KOPT-K1 (cell line): ENCODE measurements at regions not wholly inside any gene's neighbourhood (a gene's known extent, or its start where the extent isn't known, plus 50 kb on each side); places are given as distances from the start of the nearest gene placed in this dataset.
"Not testable (repeated sequence)": the region's sequence is repeated elsewhere in the genome, so short reads cannot be mapped to it uniquely, and the experiment has no call there.

Experiments
- H3K27ac ChIP-seq: fragments of 200-600 bp; sonication (generic); 2 replicates; pipeline ENCODE4 v1.5.1; 2016; ENCODE audit warnings: antibody characterized with exemption, mild to moderate bottlenecking, low read depth, low read length; ENCODE audit not compliant: poor library complexity, severe bottlenecking
- H3K36me3 ChIP-seq: fragments of 200-600 bp; sonication (generic); 2 replicates; pipeline ENCODE4 v1.5.1; 2017; ENCODE audit warnings: antibody characterized with exemption, mild to moderate bottlenecking, low read length, moderate library complexity; ENCODE audit not compliant: insufficient read depth
- H3K9me3 ChIP-seq: fragments of 200-600 bp; sonication (generic); 2 replicates; pipeline ENCODE4 v1.5.1; 2017; ENCODE audit warnings: antibody characterized with exemption, low read length, mild to moderate bottlenecking; ENCODE audit not compliant: insufficient read depth, poor library complexity, severe bottlenecking

DNA sequence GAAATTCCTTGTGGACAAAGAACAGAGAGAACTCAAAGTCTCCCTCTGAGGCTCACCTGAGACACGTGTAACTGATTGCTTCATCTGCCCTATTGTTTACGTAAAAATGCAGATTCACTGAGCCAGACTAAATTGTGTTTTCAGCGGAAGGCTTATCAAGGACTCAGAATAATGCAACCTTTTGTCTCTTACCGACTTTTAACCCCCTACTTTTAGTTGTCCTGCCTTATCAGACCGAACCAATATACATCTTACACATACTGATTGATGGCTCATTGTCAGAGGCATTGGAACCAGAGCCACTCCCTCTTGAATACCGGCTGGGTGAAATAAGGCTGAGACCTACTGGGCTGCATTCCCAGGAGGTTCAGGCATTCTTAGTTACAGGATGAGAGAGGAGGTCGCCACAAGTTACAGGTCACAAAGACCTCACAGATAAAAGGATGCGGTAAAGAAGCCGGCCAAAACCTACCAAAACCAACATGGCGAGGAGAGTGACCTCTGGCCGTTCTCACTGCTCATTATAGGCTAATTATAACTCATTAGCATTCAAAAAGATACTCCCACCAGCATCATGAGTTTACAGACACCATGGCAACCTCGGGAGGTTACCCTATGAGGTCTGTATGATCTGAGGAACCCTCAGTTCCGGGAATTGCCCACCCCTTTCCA, 95.5 kb upstream of the ZNF184 start:
- H3K27ac ChIP-seq = no peak overlapping the region
- H3K9me3 ChIP-seq = no peaks in the 10 kb centered on the region
- no peaks in the 10 kb centered on the region for H3K36me3 ChIP-seq

DNA sequence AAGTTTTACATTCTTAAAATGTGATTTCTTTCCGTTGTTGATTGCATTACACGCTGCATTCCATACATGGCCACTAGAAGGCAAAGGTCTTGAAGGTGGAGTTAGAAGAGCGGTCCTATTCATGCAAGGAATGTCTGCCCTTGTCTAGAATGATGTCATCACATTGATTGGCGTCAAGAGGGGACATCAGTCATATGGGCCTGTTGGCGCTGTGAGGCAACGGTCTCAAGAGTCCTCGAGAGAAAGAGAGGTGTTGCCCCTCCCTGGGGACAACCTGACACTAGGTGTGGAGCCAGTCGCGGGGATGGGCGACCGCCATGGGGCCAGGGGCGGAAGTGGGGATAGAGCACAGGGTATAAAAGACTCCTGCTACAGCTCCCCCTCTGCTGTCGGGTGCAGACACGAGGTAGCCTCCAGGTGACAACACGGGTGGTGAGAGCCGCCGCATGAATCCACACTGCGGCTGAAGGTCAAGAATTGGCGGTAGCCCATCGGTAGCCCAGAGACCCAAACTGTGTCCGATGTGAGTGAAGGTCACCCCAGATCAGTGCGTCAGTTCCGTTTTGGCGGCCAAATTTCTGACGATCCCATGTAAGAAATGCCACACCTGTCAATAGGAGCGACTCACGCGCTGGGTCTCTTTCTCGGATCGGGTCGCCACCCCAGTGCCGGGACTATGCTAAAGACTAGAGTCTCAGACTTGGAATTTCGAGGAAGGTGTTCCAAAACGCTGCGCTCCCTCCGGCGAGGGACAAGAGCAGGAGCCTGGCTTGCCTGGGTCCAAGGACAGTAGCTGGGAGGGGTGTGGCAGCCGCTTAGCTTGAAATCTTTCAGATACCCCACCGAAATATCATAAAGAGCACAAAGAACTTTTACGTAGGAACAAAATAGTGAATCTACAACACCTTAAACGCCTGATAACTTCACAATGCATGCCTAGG, 93.2 kb upstream of the ZNF184 start:
- Histone ChIP-seq H3K9me3 (no peaks in the 10 kb centered on the region), H3K27ac (no peak overlapping the region), H3K36me3 (no peaks in the 10 kb centered on the region)

DNA sequence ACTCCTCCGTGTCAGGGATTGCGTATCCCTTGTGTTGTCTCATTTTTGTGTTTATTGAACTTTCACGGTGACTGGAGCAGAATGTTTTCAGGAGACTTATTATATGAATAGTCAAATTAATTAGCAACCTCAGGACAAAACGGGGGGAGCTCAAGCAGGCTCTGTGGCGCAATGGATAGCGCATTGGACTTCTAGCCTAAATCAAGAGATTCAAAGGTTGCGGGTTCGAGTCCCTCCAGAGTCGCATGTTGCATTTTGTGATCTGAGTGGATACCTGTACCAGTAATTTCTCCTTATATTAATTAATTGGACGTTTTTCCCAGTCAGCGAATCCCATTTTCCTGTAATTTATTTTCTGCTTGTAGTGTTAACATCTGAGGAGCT, 89.1 kb upstream of the ZNF184 start:
- no peaks in the 10 kb centered on the region for H3K36me3 ChIP-seq
- no peaks in the 10 kb centered on the region for H3K9me3 ChIP-seq
- no peak overlapping the region for H3K27ac ChIP-seq

DNA sequence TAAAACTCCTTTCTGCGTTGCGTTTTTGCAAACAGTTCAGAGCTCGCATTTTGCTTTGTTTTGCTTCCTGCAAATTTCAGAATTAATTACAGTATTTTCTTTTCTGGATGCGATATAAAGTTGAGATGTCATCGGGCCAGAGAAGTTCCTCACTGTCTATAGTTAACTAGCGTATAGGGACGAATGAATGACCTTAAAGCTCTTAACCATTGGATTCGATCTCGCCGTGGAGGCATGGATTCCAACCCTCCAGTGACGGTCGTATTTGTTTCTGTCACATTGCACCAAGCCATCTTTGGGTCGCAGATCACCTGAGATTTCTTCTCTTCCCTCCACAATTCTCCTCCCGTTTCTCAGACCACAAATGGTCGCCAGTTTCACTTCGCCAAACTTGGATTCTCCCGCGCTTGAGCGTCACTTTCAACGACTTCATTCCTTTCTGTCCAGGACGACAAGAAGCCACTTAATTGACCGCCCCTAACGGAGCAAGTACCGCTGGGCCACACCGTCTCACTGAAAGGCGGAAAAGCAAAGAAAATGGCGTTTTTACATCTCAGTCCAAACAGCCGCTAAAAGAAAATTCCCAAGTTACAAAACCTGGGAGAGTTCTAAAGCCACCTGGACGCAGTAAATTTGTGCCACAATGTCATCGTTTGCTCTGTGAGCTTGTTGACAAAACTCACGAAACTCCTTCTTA, 85.3 kb upstream of the ZNF184 start:
- Histone ChIP-seq H3K9me3 (no peaks in the 10 kb centered on the region), H3K27ac (no peak overlapping the region)

DNA sequence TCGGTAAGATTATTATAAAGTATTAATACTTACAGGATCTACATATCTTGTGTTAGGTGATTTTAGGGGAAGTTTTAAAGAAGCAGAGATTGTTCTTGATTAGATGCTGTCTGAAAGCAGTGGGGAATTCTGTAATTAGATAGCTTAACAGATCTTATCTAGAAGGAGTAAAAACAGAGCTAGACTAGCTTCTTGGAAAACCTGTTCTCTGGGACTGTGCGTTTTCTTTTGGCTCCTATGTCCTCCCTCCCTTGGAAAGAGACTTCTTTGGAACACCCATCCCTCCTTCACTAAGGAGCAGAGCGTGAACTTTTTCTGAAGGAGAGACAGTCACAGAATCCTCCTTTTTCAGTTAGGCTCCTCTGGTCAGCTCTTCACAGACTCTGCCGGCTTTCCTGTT, 83.5 kb upstream of the ZNF184 start:
- Histone ChIP-seq H3K36me3 (no peaks in the 10 kb centered on the region), H3K9me3 (no peaks in the 10 kb centered on the region), H3K27ac (no peak overlapping the region)

More for the DNA sequence above, 85.3 kb upstream of the ZNF184 start:
- no peaks in the 10 kb centered on the region for H3K36me3 ChIP-seq

DNA sequence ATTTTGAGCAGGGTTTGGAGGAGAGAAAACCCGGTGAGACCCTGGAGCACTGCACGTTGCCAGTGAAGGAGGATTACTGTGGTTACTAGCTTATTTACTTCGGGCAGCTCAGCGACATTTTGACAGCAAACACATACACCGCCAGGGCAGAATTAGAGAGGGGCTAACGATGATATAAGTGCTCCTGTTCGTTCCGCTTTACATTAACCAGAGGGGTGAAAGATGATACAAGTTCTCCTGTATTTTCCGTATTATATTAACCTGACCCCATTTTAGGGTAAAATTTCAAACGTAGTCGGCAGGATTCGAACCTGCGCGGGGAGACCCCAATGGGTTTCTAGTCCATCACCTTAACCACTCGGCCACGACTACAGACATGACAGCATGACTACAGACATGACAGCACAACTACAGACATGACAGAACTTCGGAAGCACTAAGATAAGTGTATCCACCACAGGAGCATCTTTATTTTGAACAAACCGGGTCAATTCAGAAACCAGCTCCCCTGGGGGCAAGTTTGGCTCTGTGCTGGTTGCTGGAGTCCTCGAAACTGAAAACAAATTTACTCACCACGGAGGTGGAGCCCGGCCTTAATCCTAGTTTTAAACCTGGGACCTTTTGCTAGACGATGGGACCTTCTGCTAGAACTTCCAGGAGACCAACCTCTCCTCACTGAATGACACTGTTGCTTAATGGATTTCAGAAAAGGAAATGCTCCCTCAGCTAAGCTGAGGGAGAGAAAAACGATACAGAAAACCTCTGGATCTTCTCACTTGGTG, 80.4 kb upstream of the ZNF184 start:
- no peak overlapping the region for H3K27ac ChIP-seq
- H3K36me3 ChIP-seq = no peaks in the 10 kb centered on the region
- H3K9me3 ChIP-seq = no peaks in the 10 kb centered on the region

DNA sequence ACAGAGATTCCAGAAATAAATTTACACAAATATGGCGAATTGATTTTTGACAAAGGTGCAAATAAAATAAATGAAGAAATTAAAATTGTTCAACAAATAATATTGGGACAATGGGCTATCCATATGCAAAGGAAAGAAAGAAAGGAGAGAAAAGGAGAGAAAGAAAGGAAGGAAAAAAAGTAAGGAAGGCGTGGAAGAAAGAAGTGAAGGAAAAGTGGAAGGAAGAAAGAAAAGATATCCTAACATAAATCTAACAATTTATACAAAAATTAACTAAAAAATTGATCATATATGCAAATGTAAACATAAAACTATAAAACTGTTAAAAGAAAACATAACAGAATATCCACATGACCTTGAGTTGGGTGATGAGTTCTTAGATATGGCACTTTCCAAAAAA, 78.7 kb upstream of the ZNF184 start:
- no peaks in the 10 kb centered on the region for H3K36me3 ChIP-seq
- no peak overlapping the region for H3K27ac ChIP-seq
- H3K9me3 ChIP-seq = peaks cover 5% of the 10 kb centered on the region

DNA sequence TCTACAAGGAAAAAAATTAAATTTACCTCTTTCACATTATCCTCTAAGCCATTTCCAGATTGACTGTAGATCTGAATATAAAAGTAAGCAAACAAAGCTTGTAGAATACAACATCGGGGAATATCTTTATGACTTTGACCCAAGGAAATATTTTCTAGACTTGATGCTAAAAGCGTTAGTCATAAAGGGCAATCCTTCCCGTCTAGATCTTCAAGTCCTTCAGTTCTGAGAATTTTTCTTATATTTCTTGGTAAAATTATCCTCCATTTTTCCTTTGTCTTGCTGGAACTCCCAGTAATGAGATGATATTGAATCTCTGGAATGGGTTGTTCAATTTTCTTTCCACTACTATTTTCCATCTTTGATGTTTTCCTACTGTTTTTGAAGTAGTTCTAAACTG, 77.8 kb upstream of the ZNF184 start:
- H3K36me3 ChIP-seq = no peaks in the 10 kb centered on the region
- H3K27ac ChIP-seq = no peak overlapping the region
- H3K9me3 ChIP-seq = peaks cover 5% of the 10 kb centered on the region

DNA sequence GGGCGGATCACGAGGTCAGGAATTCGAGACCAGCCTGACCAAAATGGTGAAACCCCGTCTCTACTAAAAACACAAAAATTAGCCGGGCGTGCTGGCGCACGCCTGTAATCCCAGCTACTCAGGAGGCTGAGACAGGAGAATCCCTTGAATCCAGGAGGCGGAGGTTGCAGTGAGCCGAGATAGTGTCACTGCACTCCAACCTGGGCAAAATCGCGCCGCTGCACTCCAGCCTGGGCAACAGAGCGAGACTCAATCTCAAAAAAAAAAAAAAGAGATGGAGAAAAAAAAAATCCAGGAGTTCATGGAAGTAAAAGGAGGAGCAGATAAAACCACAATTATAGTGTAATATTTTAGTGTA, 76.3 kb upstream of the ZNF184 start:
- H3K27ac ChIP-seq, H3K9me3 ChIP-seq, H3K36me3 ChIP-seq: not testable (repeated sequence)

DNA sequence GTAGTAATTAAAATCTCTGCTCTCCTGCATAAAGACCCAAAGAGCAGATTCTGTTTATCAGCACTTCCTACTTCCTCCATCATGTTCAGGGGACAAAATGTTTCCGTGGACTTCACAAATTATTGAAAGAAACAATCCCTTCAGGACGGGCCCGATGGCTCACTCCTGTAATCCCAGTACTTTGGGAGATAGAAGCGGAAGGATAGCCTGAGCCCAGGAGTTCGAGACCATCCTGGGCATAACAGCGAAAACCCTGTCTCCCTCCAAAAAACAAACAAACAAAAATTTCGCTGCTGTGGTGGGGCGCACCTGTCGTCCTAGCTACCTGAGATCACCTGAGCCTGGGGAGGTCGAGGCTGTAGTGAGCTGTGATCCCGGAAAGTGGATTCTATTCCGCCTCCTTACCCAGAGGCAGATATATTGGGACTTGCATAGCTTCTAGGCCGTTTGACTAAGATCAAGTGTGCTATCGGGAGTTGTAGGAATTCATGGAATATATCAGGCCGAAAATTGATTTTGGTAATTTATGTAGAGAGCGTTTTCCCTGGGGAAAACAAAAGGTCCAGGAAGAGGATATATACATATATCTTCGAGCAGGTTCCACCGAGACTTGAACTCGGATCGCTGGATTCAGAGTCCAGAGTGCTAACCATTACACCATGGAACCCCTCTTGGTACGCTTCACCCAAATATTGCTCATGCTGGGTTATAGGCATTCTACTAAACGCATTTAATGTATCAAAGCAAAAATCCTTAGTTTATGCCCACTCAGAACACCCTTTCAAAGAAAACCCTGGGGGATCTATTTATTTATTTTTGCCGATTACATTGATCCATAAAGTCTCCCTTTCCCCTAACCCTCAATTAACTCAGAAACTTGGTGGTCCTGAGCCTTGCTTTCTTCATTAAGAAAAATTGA, 74.5 kb upstream of the ZNF184 start:
- H3K9me3 ChIP-seq = peaks cover 5% of the 10 kb centered on the region
- no peak overlapping the region for H3K27ac ChIP-seq
- H3K36me3 ChIP-seq = no peaks in the 10 kb centered on the region

DNA sequence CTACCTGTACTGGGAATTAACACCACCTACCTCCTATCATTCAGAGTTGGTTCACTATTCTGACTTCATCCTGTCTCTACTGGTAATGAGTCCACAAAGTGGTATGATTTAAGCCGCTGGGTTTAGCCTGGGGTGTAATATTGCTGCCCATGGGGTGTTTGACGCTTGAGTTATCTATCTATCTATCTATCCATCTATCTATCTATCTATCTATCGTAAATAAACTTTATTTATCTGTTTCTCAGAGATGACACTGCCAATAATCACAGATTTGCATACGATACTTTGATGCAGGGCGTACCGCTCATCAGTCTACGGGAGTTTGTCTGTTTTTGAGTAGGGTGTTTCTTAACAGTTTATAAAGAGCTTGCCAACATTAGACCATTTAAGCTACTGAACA, 73.6 kb upstream of the ZNF184 start:
- peaks cover 5% of the 10 kb centered on the region for H3K9me3 ChIP-seq
- H3K36me3 ChIP-seq = no peaks in the 10 kb centered on the region
- H3K27ac ChIP-seq = no peak overlapping the region

DNA sequence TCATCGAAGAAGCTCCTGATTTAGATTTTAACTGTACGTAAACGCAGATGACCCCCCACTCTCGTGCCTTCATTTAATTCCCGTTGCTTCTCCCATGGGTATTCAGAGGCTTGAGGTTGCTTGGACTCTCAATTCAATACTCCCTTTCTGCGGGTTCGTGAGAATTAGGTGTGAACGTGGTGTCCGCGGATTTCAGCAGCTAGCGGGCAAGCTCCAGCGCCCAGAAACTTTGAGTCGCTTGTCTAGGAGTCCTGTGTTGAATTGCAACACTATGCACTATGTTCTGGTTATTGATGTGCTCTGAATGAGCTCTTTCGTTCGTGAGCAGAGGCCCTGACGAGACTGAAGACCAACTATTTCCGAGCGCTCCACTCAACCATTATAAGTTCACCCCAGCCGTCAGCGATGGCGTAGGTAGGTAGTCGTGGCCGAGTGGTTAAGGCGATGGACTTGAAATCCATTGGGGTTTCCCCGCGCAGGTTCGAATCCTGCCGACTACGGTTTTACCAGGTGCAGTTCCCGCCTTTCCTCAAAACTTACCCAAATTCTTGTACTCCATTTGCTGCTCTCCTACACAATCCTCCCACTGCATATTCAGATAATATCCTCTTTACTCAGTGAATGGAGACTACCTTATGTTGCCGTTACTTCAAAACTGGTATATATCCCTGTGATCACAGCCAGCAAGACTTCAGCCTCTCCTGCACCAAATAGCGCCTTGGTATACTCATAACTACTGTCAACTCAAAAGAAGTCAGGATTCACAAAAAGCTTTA, 72.6 kb upstream of the ZNF184 start:
- peaks cover 5% of the 10 kb centered on the region for H3K9me3 ChIP-seq
- no peak overlapping the region for H3K27ac ChIP-seq
- no peaks in the 10 kb centered on the region for H3K36me3 ChIP-seq

DNA sequence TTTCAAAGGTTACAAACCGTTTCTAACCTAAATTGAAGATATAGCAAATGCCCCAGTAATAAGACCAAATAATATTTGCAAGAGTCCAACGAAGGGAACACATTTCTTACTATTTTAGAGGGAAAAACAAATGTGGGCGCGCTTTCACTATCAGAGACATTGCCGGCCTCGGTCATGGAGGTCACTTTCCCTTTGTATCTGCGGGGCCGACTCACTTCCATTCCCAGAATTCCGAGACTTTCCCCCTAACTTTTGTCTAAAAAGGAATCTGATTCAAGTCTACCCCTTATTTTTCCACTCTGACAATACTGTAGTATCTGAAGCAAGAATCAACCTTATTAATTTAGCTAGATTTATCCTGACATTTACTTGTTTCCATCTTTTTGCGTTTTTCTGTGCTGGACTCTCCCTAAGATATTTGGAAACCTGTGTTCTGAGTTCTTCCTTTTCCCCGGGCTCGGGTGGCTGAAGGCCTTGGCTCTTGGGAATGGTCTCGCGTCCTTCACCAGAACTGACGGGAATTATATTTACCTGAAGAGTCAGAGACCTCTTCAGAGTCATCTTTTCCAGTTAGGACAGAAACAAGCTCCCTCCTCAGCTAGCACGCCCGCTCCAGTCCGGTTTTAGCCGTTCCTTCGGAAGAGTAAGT, 71.8 kb upstream of the ZNF184 start:
- no peaks in the 10 kb centered on the region for H3K36me3 ChIP-seq
- peaks cover 5% of the 10 kb centered on the region for H3K9me3 ChIP-seq
- H3K27ac ChIP-seq = no peak overlapping the region
